Karpas-422 (cell line): ENCODE measurements at regions not wholly inside any gene's neighbourhood (a gene's known extent, or its start where the extent isn't known, plus 50 kb on each side); places are given as distances from the start of the nearest gene placed in this dataset.

Source experiments
- DNase-seq: peaks from one replicate; pipeline ENCODE4 v3.0.0-alpha.2; 2015
- H2AFZ ChIP-seq: fragments of 200-600 bp; sonication (generic); 2 replicates; pipeline ENCODE4 v1.6.1; 2014; ENCODE audit warnings: antibody characterized with exemption, low read length, mixed read lengths
- H3K27ac ChIP-seq: fragments of 200-600 bp; sonication (generic); 2 replicates; pipeline ENCODE4 v1.5.1; 2014; ENCODE audit warnings: mild to moderate bottlenecking, low read length, moderate library complexity
- H3K27me3 ChIP-seq: fragments of 200-600 bp; sonication (generic); 2 replicates; pipeline ENCODE4 v1.6.1; 2014; ENCODE audit warnings: low read length, mixed read lengths
- H3K36me3 ChIP-seq: fragments of 200-600 bp; sonication (generic); 2 replicates; pipeline ENCODE4 v1.6.1; 2014; ENCODE audit warnings: low read length, mixed read lengths; ENCODE audit not compliant: insufficient read depth
- H3K4me1 ChIP-seq: fragments of 200-600 bp; sonication (generic); 2 replicates; pipeline ENCODE4 v1.6.1; 2014; ENCODE audit warnings: mild to moderate bottlenecking, low read length, mixed read lengths
- H3K4me2 ChIP-seq: fragments of 200-600 bp; sonication (generic); 2 replicates; pipeline ENCODE4 v1.6.1; 2014; ENCODE audit warnings: low read length, low read depth, mild to moderate bottlenecking; ENCODE audit not compliant: poor library complexity, severe bottlenecking
- H3K4me3 ChIP-seq: fragments of 200-600 bp; sonication (generic); 2 replicates; pipeline ENCODE4 v1.5.1; 2014; ENCODE audit warnings: mild to moderate bottlenecking, antibody characterized with exemption, low read length, mixed read lengths
- H3K79me2 ChIP-seq: fragments of 200-600 bp; sonication (generic); 2 replicates; pipeline ENCODE4 v1.6.1; 2014; ENCODE audit warnings: mild to moderate bottlenecking, low read length, mixed read lengths
- H3K9ac ChIP-seq: fragments of 200-600 bp; sonication (generic); 2 replicates; pipeline ENCODE4 v1.6.0; 2014; ENCODE audit warnings: low read length
- H3K9me2 ChIP-seq: fragments of 200-600 bp; sonication (generic), shearing (Covaris generic); replicated peaks from 2 replicates; pipeline ENCODE4 v1.6.0; 2014; ENCODE audit warnings: mild to moderate bottlenecking, low read length, moderate library complexity; ENCODE audit not compliant: insufficient read depth
- H3K9me3 ChIP-seq: fragments of 300-700, 200-600 bp; sonication (generic); 2 replicates; pipeline ENCODE4 v1.6.1; 2014; ENCODE audit warnings: low read length, mixed read lengths
- H4K20me1 ChIP-seq: fragments of 200-600 bp; sonication (generic); 2 replicates; pipeline ENCODE4 v1.6.1; 2014; ENCODE audit warnings: mild to moderate bottlenecking, antibody characterized with exemption, low read length, low read depth; ENCODE audit not compliant: insufficient read depth

GRCh38 chr3:5035113-5035512 is 55.9 kb downstream of the BHLHE40 start:
- Histone ChIP-seq H3K9ac (no peak overlapping the region), H2AFZ (no peak overlapping the region), H4K20me1 (no peaks in the 10 kb centered on the region), H3K9me2 (no peaks in the 10 kb centered on the region), H3K27ac (no peak overlapping the region), H3K4me1 (no peaks in the 10 kb centered on the region), H3K36me3 (no peaks in the 10 kb centered on the region), H3K4me2 (no peak overlapping the region), H3K79me2 (no peaks in the 10 kb centered on the region), H3K9me3 (no peaks in the 10 kb centered on the region), H3K4me3 (no peak overlapping the region), H3K27me3 (no peaks in the 10 kb centered on the region)
- no peak for DNase-seq

- H3K4me2 ChIP-seq, result no peak overlapping the region
- H3K36me3 ChIP-seq, result no peaks in the 10 kb centered on the region
- no peaks in the 10 kb centered on the region for H3K79me2 ChIP-seq
- H3K4me1 ChIP-seq, result no peaks in the 10 kb centered on the region
- H3K9ac ChIP-seq, result no peak overlapping the region
- no peak overlapping the region for H3K27ac ChIP-seq
- no peak for DNase-seq
- no peak overlapping the region for H2AFZ ChIP-seq
- no peak overlapping the region for H3K4me3 ChIP-seq
- no peaks in the 10 kb centered on the region for H4K20me1 ChIP-seq
- H3K27me3 ChIP-seq, result no peaks in the 10 kb centered on the region
- no peaks in the 10 kb centered on the region for H3K9me2 ChIP-seq
- no peaks in the 10 kb centered on the region for H3K9me3 ChIP-seq
Observed at GRCh38 chr3:5035692-5036391, 56.6 kb downstream of the BHLHE40 start.

DNA sequence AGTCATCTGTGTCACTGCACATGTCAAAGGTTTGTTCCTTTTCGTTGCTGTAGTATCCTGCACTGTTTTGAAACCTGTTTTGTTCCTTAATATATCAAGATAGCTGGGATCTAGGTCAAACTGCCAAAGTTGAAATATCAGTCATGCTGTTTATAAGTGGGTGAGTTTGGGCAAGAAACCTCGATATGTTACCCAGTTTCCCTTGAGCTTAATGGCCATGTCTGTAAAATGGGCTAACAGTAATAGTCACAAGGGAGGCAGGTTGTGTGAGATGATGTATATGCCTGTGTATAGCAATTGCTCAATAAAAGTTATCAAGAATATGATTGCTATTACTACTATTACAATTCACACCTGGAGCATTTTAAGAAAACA is 57.1 kb downstream of the BHLHE40 start:
- no peaks in the 10 kb centered on the region for H3K36me3 ChIP-seq
- H3K4me1 ChIP-seq, result no peaks in the 10 kb centered on the region
- no peaks in the 10 kb centered on the region for H4K20me1 ChIP-seq
- H3K4me2 ChIP-seq, result no peak overlapping the region
- H2AFZ ChIP-seq, result no peak overlapping the region
- no peak for DNase-seq
- H3K4me3 ChIP-seq, result no peak overlapping the region
- no peaks in the 10 kb centered on the region for H3K9me2 ChIP-seq
- no peak overlapping the region for H3K27ac ChIP-seq
- H3K9me3 ChIP-seq, result no peaks in the 10 kb centered on the region
- no peaks in the 10 kb centered on the region for H3K79me2 ChIP-seq
- no peaks in the 10 kb centered on the region for H3K27me3 ChIP-seq
- H3K9ac ChIP-seq, result no peak overlapping the region

- no peak overlapping the region for H3K4me2 ChIP-seq
- H3K36me3 ChIP-seq, result no peaks in the 10 kb centered on the region
- H3K9me2 ChIP-seq, result no peaks in the 10 kb centered on the region
- no peaks in the 10 kb centered on the region for H3K79me2 ChIP-seq
- H3K4me1 ChIP-seq, result no peaks in the 10 kb centered on the region
- H3K9me3 ChIP-seq, result no peaks in the 10 kb centered on the region
- no peaks in the 10 kb centered on the region for H4K20me1 ChIP-seq
- no peaks in the 10 kb centered on the region for H3K27me3 ChIP-seq
- H3K27ac ChIP-seq, result no peak overlapping the region
- H3K4me3 ChIP-seq, result no peak overlapping the region
- no peak overlapping the region for H3K9ac ChIP-seq
- no peak for DNase-seq
- no peak overlapping the region for H2AFZ ChIP-seq
Observed at GRCh38 chr3:5036858-5037257, 57.6 kb downstream of the BHLHE40 start.

GRCh38 chr3:5039585-5039984 is 60.3 kb downstream of the BHLHE40 start:
- Histone ChIP-seq H3K4me2 (no peak overlapping the region), H3K27me3 (no peaks in the 10 kb centered on the region), H3K9me3 (no peaks in the 10 kb centered on the region), H3K9me2 (no peaks in the 10 kb centered on the region), H3K36me3 (no peaks in the 10 kb centered on the region), H2AFZ (no peak overlapping the region), H3K4me3 (no peak overlapping the region), H4K20me1 (no peaks in the 10 kb centered on the region), H3K79me2 (no peaks in the 10 kb centered on the region), H3K27ac (no peak overlapping the region), H3K4me1 (no peaks in the 10 kb centered on the region), H3K9ac (no peak overlapping the region)
- no peak for DNase-seq

- H3K9ac ChIP-seq, result no peak overlapping the region
- no peaks in the 10 kb centered on the region for H3K9me2 ChIP-seq
- no peaks in the 10 kb centered on the region for H3K4me1 ChIP-seq
- H4K20me1 ChIP-seq, result no peaks in the 10 kb centered on the region
- H3K4me3 ChIP-seq, result no peak overlapping the region
- no peak overlapping the region for H3K4me2 ChIP-seq
- H3K9me3 ChIP-seq, result no peaks in the 10 kb centered on the region
- H3K79me2 ChIP-seq, result no peaks in the 10 kb centered on the region
- no peaks in the 10 kb centered on the region for H3K36me3 ChIP-seq
- no peaks in the 10 kb centered on the region for H3K27me3 ChIP-seq
- H3K27ac ChIP-seq, result no peak overlapping the region
- no peak for DNase-seq
- H2AFZ ChIP-seq, result no peak overlapping the region
Observed at GRCh38 chr3:5041315-5041714, 62.1 kb downstream of the BHLHE40 start.

GRCh38 chr3:5045961-5046360 is 66.7 kb downstream of the BHLHE40 start:
- H4K20me1 ChIP-seq, result no peaks in the 10 kb centered on the region
- H3K4me2 ChIP-seq, result no peak overlapping the region
- H3K9me3 ChIP-seq, result no peaks in the 10 kb centered on the region
- no peak overlapping the region for H3K9ac ChIP-seq
- no peaks in the 10 kb centered on the region for H3K27me3 ChIP-seq
- H2AFZ ChIP-seq, result no peak overlapping the region
- H3K79me2 ChIP-seq, result no peaks in the 10 kb centered on the region
- no peaks in the 10 kb centered on the region for H3K36me3 ChIP-seq
- DNase-seq, result no peak
- H3K4me3 ChIP-seq, result no peak overlapping the region
- no peaks in the 10 kb centered on the region for H3K9me2 ChIP-seq
- H3K27ac ChIP-seq, result no peak overlapping the region
- H3K4me1 ChIP-seq, result no peaks in the 10 kb centered on the region

DNA sequence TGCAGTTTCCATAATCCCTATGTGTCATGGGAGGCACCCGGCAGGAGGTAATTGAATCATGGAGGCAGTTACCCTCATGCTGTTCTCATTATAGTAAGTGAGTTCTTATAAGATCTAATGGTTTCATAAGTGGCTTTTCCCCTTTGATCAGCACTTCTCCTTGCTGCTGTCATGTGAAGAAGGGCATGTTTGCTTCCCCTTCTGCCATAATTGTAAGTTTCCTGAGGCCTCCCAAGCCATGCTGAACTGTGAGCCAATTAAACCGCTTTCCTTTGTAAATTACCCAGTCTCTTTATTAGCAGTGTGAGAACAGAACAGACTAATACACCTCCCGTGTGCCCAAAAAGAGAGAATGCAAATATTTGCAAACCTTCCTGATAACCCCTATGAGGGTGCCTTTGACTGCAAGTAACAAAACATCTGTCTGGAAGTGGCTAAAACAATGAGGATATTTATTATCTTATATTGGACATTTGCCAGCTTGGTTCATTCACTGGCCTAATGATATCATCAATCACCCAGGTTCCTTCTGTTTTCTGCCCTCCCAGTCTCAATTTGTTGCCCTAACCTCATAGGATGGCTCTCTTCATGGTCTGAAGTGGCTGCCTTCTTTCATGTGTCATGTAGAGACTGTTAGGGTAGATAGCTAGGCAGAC is 68.7 kb downstream of the BHLHE40 start:
- H3K4me2 ChIP-seq, result no peak overlapping the region
- DNase-seq, result no peak
- no peak overlapping the region for H3K9ac ChIP-seq
- H3K79me2 ChIP-seq, result no peaks in the 10 kb centered on the region
- no peaks in the 10 kb centered on the region for H3K4me1 ChIP-seq
- H3K4me3 ChIP-seq, result no peak overlapping the region
- no peaks in the 10 kb centered on the region for H3K27me3 ChIP-seq
- H3K9me3 ChIP-seq, result no peaks in the 10 kb centered on the region
- no peak overlapping the region for H3K27ac ChIP-seq
- H3K36me3 ChIP-seq, result no peaks in the 10 kb centered on the region
- no peaks in the 10 kb centered on the region for H3K9me2 ChIP-seq
- H2AFZ ChIP-seq, result no peak overlapping the region
- H4K20me1 ChIP-seq, result no peaks in the 10 kb centered on the region
